ENCODE measurements at regions not wholly inside any gene's neighbourhood (a gene's known extent, or its start where the extent isn't known, plus 50 kb on each side); places are given as distances from the start of the nearest gene placed in this dataset.

- no peak for TF ChIP-seq MXI1 (conservative IDR thresholded peaks at IDR 0.05; ENCODE audit: poor library complexity, severe bottlenecking)
- peaks cover 18% of the 10 kb centered on the region for H3K27me3 ChIP-seq (ENCODE audit: insufficient read depth, low read depth, low read length)
- no peaks in the 10 kb centered on the region for H4K20me1 ChIP-seq (ENCODE audit: insufficient read depth)
- H3K36me3 ChIP-seq (ENCODE audit: insufficient read depth, low read length), result no peaks in the 10 kb centered on the region
- H3K4me2 ChIP-seq (ENCODE audit: low read length), result no peak overlapping the region
- no peak overlapping the region for H3K27ac ChIP-seq (ENCODE audit: low read length)
- no peak overlapping the region for H2AFZ ChIP-seq (ENCODE audit: low read depth, low read length)
- no peaks in the 10 kb centered on the region for H3K79me2 ChIP-seq (replicated peaks; ENCODE audit: insufficient read depth, low read length)
- no peak overlapping the region for H3K4me3 ChIP-seq (ENCODE audit: low read length)
- H3K9me2 ChIP-seq (ENCODE audit: insufficient read depth, low read length), result no peaks in the 10 kb centered on the region
- no peak overlapping the region for H3K9ac ChIP-seq (ENCODE audit: low read length)
- no peaks in the 10 kb centered on the region for H3F3A ChIP-seq (ENCODE audit: insufficient read depth, low read length, poor library complexity, severe bottlenecking)
- H3K9me3 ChIP-seq (ENCODE audit: low read length), result no peaks in the 10 kb centered on the region
These were observed 53.7 kb upstream of the IRX4 start for GRCh38 chr5:1936413-1936812.

DNA sequence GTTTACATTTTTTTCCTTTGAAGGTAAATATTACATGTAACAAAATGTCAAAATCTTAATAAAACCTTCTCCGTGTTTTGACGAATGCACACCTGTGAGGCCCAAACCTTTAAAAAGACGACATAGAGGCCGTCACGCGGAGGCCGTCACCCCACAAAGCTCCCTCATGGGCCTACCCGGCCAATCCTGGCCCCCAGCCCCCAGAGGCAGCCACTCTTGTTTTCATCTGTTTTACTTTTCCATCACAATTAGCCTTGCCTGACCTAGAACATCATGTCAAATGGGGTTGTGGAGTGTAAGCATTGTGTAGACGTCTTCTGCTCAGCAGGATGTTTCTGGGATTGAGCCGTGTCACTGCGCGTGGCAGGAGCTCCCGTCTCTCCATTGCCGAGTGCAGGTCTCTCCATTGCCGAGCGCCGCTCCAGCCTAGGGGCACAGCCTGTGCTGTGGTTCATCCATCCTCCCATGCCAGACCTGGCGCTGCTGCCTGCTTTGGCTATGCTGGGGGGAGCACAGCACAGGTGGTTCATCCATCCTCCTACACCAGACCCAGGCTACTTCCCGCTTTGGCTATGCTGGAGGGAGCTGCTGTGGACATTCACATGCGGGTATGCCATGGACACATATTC, 52.2 kb upstream of the IRX4 start:
- H3K27me3 ChIP-seq (ENCODE audit: insufficient read depth, low read depth, low read length), result peaks cover 33% of the 10 kb centered on the region
- no peak overlapping the region for H3K27ac ChIP-seq (ENCODE audit: low read length)
- H3K9me3 ChIP-seq (ENCODE audit: low read length), result no peaks in the 10 kb centered on the region
- TF ChIP-seq, protein P1, sequence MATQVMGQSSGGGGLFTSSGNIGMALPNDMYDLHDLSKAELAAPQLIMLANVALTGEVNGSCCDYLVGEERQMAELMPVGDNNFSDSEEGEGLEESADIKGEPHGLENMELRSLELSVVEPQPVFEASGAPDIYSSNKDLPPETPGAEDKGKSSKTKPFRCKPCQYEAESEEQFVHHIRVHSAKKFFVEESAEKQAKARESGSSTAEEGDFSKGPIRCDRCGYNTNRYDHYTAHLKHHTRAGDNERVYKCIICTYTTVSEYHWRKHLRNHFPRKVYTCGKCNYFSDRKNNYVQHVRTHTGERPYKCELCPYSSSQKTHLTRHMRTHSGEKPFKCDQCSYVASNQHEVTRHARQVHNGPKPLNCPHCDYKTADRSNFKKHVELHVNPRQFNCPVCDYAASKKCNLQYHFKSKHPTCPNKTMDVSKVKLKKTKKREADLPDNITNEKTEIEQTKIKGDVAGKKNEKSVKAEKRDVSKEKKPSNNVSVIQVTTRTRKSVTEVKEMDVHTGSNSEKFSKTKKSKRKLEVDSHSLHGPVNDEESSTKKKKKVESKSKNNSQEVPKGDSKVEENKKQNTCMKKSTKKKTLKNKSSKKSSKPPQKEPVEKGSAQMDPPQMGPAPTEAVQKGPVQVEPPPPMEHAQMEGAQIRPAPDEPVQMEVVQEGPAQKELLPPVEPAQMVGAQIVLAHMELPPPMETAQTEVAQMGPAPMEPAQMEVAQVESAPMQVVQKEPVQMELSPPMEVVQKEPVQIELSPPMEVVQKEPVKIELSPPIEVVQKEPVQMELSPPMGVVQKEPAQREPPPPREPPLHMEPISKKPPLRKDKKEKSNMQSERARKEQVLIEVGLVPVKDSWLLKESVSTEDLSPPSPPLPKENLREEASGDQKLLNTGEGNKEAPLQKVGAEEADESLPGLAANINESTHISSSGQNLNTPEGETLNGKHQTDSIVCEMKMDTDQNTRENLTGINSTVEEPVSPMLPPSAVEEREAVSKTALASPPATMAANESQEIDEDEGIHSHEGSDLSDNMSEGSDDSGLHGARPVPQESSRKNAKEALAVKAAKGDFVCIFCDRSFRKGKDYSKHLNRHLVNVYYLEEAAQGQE (IDR thresholded peaks at IDR 0.05; ENCODE audit: borderline replicate concordance), result no peak
- TF ChIP-seq MXI1 (conservative IDR thresholded peaks at IDR 0.05; ENCODE audit: poor library complexity, severe bottlenecking) (no peak), CTCF (IDR thresholded peaks at IDR 0.05; ENCODE audit: poor library complexity, severe bottlenecking) (no peak), SMC3 (conservative IDR thresholded peaks at IDR 0.05; ENCODE audit: poor library complexity) (no peak), EP300 (conservative IDR thresholded peaks at IDR 0.05; ENCODE audit: poor library complexity, severe bottlenecking) (no peak), POLR2AphosphoS5 (IDR thresholded peaks at IDR 0.05) (no peak), EZH2 (IDR thresholded peaks at IDR 0.05; ENCODE audit: borderline replicate concordance, insufficient read depth, low read length, poor library complexity, severe bottlenecking) (no peak), TAF1 (IDR thresholded peaks at IDR 0.05; ENCODE audit: low read depth) (no peak), RAD21 (conservative IDR thresholded peaks at IDR 0.05) (no peak)
- H3K4me2 ChIP-seq (ENCODE audit: low read length), result no peak overlapping the region
- H3F3A ChIP-seq (ENCODE audit: insufficient read depth, low read length, poor library complexity, severe bottlenecking), result no peaks in the 10 kb centered on the region
- H3K79me2 ChIP-seq (replicated peaks; ENCODE audit: insufficient read depth, low read length), result no peaks in the 10 kb centered on the region
- H3K9me2 ChIP-seq (ENCODE audit: insufficient read depth, low read length), result no peaks in the 10 kb centered on the region
- no peaks in the 10 kb centered on the region for H3K36me3 ChIP-seq (ENCODE audit: insufficient read depth, low read length)
- H3K4me3 ChIP-seq (ENCODE audit: low read length), result no peak overlapping the region
- no peak overlapping the region for H2AFZ ChIP-seq (ENCODE audit: low read depth, low read length)
- H4K20me1 ChIP-seq (ENCODE audit: insufficient read depth), result no peaks in the 10 kb centered on the region
- H3K9ac ChIP-seq (ENCODE audit: low read length), result no peak overlapping the region

- Histone ChIP-seq H3K79me2 (replicated peaks; ENCODE audit: insufficient read depth, low read length) (no peaks in the 10 kb centered on the region), H3F3A (ENCODE audit: insufficient read depth, low read length, poor library complexity, severe bottlenecking) (no peaks in the 10 kb centered on the region), H3K27me3 (ENCODE audit: insufficient read depth, low read depth, low read length) (peaks cover 41% of the 10 kb centered on the region), H3K4me3 (ENCODE audit: low read length) (no peak overlapping the region), H3K9me2 (ENCODE audit: insufficient read depth, low read length) (no peaks in the 10 kb centered on the region), H3K4me2 (ENCODE audit: low read length) (no peak overlapping the region), H4K20me1 (ENCODE audit: insufficient read depth) (no peaks in the 10 kb centered on the region), H3K27ac (ENCODE audit: low read length) (no peak overlapping the region), H3K9ac (ENCODE audit: low read length) (no peak overlapping the region), H3K9me3 (ENCODE audit: low read length) (no peaks in the 10 kb centered on the region), H2AFZ (ENCODE audit: low read depth, low read length) (no peak overlapping the region), H3K36me3 (ENCODE audit: insufficient read depth, low read length) (no peaks in the 10 kb centered on the region)
- TF ChIP-seq POLR2AphosphoS5 (IDR thresholded peaks at IDR 0.05), result no peak
- TF ChIP-seq, protein P1 (IDR thresholded peaks at IDR 0.05; ENCODE audit: borderline replicate concordance), result no peak
- no peak for TF ChIP-seq CTCF (IDR thresholded peaks at IDR 0.05; ENCODE audit: poor library complexity, severe bottlenecking)
- TF ChIP-seq RAD21 (conservative IDR thresholded peaks at IDR 0.05), result no peak
- TF ChIP-seq EZH2 (IDR thresholded peaks at IDR 0.05; ENCODE audit: borderline replicate concordance, insufficient read depth, low read length, poor library complexity, severe bottlenecking), result no peak
- TF ChIP-seq SMC3 (conservative IDR thresholded peaks at IDR 0.05; ENCODE audit: poor library complexity), result no peak
- TF ChIP-seq TAF1 (IDR thresholded peaks at IDR 0.05; ENCODE audit: low read depth), result no peak
- no peak for TF ChIP-seq MXI1 (conservative IDR thresholded peaks at IDR 0.05; ENCODE audit: poor library complexity, severe bottlenecking)
- TF ChIP-seq EP300 (conservative IDR thresholded peaks at IDR 0.05; ENCODE audit: poor library complexity, severe bottlenecking), result no peak
These were observed 51.3 kb upstream of the IRX4 start for GRCh38 chr5:1934056-1934394.

Data from neural cell (in vitro differentiated cells).